Ovary (tissue), 7 donors: ENCODE measurements at regions not wholly inside any gene's neighbourhood (a gene's known extent, or its start where the extent isn't known, plus 50 kb on each side); places are given as distances from the start of the nearest gene placed in this dataset.

Experiments
- DNase-seq, 5 donors: peaks; one replicate each; pipeline ENCODE4 v3.0.0-alpha.2; 2019 to 2020
- H3K27ac ChIP-seq, 2 donors: fragments of 200-600 bp; one replicate each; pipeline versions ENCODE4 v1.5.1 to v1.8.0; 2019 to 2022
- H3K27me3 ChIP-seq: fragments of 200-600 bp; one replicate; pipeline ENCODE4 v1.8.0; 2022
- H3K36me3 ChIP-seq: fragments of 200-600 bp; sonication (generic); one replicate; pipeline ENCODE4 v1.5.1; 2019
- H3K4me1 ChIP-seq: one replicate; pipeline ENCODE4 v1.8.1; 2013; ENCODE audit warnings: mild to moderate bottlenecking, moderate library complexity; ENCODE audit not compliant: insufficient read depth
- H3K4me3 ChIP-seq: fragments of 200-600 bp; sonication (generic); one replicate; pipeline ENCODE4 v1.5.1; 2017
- H3K9me3 ChIP-seq, 2 donors: fragments of 200-600 bp in 1 of 2; sonication (generic) in 1 of 2; one replicate each; pipeline versions ENCODE4 v1.5.1 to v1.8.1; 2013 to 2019; ENCODE audit warnings: mild to moderate bottlenecking in 1 of 2, moderate library complexity in 1 of 2
- CTCF ChIP-seq, 3 donors: fragments of 450-650 bp in 2 of 3; fragments of 200-600 bp in 1 of 3; IDR thresholded peaks; one replicate each; pipeline versions ENCODE4 v1.5.1 to v1.8.0; 2016 to 2022; ENCODE audit warnings: antibody characterized with exemption in 3 of 3, mild to moderate bottlenecking in 1 of 3
- EP300 ChIP-seq: sonication (generic); formaldehyde crosslinking; IDR thresholded peaks from one replicate; pipeline ENCODE4 v1.6.1; 2017; ENCODE audit warnings: antibody characterized with exemption
- POLR2A ChIP-seq: fragments of 450-650 bp; IDR thresholded peaks from one replicate; pipeline ENCODE4 v1.6.1; 2017; ENCODE audit warnings: antibody characterized with exemption, mild to moderate bottlenecking, moderate library complexity
- WGBS, 3 donors: extraction: QIAGEN DNeasy Blood & Tissue Kit in 1 of 3; methylation state at CpG; one replicate each; pipeline versions ENCODE4 v1.1.5 to v1.1.7; 2013 to 2017; 5-methylcytosine and 5-hydroxymethylcytosine counted together
- intact Hi-C, 4 donors: fragments of 100-400 bp; cut with DNase I; formaldehyde crosslinking; loops; one replicate each; pipeline versions ENCODE4 v1.11.0 to v1.15.1; 2022 to 2023
- donor health status: DM: no; HTN: no; CAD: no; lungs with moderate emphysema.
- donor health status: DM: no; HTN: no; CAD: no.
- donor health status: Bipolar disorder and iron deficiency.
- donor health status: DM: no; HTN: no; CAD: no.
- donor health status: DM: yes; HTN: yes; CAD: no.

GRCh38 chr10:94043431-94043990 is 49.8 kb downstream of the PLCE1 start:
- Histone ChIP-seq H3K27me3 (no peaks in the 10 kb centered on the region), H3K4me1 (no peaks in the 10 kb centered on the region), H3K27ac (no peak overlapping the region), H3K9me3 (no peaks in the 10 kb centered on the region), H3K36me3 (no peaks in the 10 kb centered on the region), H3K4me3 (no peak overlapping the region)
- DNase-seq: no peak
- TF ChIP-seq EP300: no peak
- no peak for TF ChIP-seq POLR2A
- TF ChIP-seq CTCF (IDR thresholded peaks at IDR 0.05): no peak
- intact Hi-C loops: no loop called here

DNA sequence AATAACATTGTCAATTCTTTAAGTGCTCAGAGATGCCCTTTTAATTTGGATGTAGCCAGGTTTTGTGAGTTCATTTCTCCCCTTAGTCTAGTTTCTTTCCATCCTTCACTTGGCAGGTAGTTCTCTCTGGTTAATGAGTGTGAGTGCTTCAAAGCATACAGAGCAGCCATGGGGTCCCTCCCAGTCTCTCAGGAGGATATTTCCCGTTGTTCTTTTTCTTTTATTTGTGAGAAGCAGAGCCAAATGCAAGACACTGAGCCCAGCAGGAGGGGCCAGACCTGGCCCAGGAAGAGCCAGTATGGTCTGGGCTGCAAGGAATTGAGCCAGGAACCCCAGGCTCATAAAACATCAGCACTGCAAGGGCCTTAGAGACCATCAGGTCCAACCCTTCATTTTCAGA is 52.4 kb downstream of the PLCE1 start:
- DNase-seq: no peak
- Histone ChIP-seq H3K9me3 (no peaks in the 10 kb centered on the region), H3K36me3 (no peaks in the 10 kb centered on the region), H3K27me3 (no peaks in the 10 kb centered on the region), H3K27ac (no peak overlapping the region), H3K4me1 (no peaks in the 10 kb centered on the region), H3K4me3 (no peak overlapping the region)
- intact Hi-C loops: no loop called here
- WGBS, 3 donors: 4 to 16% (median 10%) methylated on average over 1 of the region's 1 CpG
- no peak for TF ChIP-seq CTCF (IDR thresholded peaks at IDR 0.05)
- TF ChIP-seq EP300: no peak
- TF ChIP-seq POLR2A: no peak

- H3K27me3 ChIP-seq: no peaks in the 10 kb centered on the region
- DNase-seq: no peak
- H3K4me1 ChIP-seq: no peaks in the 10 kb centered on the region
- no peaks in the 10 kb centered on the region for H3K9me3 ChIP-seq
- intact Hi-C loops: no loop called here
- H3K27ac ChIP-seq: no peak overlapping the region
- H3K36me3 ChIP-seq: no peaks in the 10 kb centered on the region
- no peak overlapping the region for H3K4me3 ChIP-seq
- TF ChIP-seq EP300 (no peak), CTCF (IDR thresholded peaks at IDR 0.05) (no peak), POLR2A (no peak)
- WGBS, 3 donors: 74 to 81% (median 79%) methylated on average over 3 of the region's 3 CpGs
Measured at GRCh38 chr10:94047293-94047692, 53.6 kb downstream of the PLCE1 start.

- no peak overlapping the region for H3K27ac ChIP-seq
- H3K27me3 ChIP-seq: no peaks in the 10 kb centered on the region
- intact Hi-C loops: no loop called here
- H3K4me1 ChIP-seq: no peaks in the 10 kb centered on the region
- WGBS, 3 donors: 77 to 79% (median 78%) methylated on average over 4 of the region's 4 CpGs
- DNase-seq: no peak
- TF ChIP-seq EP300: no peak
- TF ChIP-seq CTCF (IDR thresholded peaks at IDR 0.05): no peak
- TF ChIP-seq POLR2A: no peak
- no peaks in the 10 kb centered on the region for H3K9me3 ChIP-seq
- no peak overlapping the region for H3K4me3 ChIP-seq
- H3K36me3 ChIP-seq: no peaks in the 10 kb centered on the region
Measured at GRCh38 chr10:94049911-94050310, 56.2 kb downstream of the PLCE1 start.

- Histone ChIP-seq H3K27me3 (no peaks in the 10 kb centered on the region), H3K4me3 (no peak overlapping the region), H3K27ac (no peak overlapping the region), H3K4me1 (no peaks in the 10 kb centered on the region), H3K36me3 (no peaks in the 10 kb centered on the region), H3K9me3 (no peaks in the 10 kb centered on the region)
- TF ChIP-seq CTCF (IDR thresholded peaks at IDR 0.05) (no peak), POLR2A (no peak), EP300 (no peak)
- no peak for DNase-seq
- WGBS, 3 donors: 85 to 94% (median 92%) methylated on average over 1 of the region's 1 CpG
- intact Hi-C loops: no loop called here
Measured at GRCh38 chr10:94052281-94052680, 58.5 kb downstream of the PLCE1 start.
